HG02678 (cell line): ENCODE measurements at regions not wholly inside any gene's neighbourhood (a gene's known extent, or its start where the extent isn't known, plus 50 kb on each side); places are given as distances from the start of the nearest gene placed in this dataset.
"Not testable (repeated sequence)": the region's sequence is repeated elsewhere in the genome, so short reads cannot be mapped to it uniquely, and the experiment has no call there.

ENCODE experiments used
- ATAC-seq: cut with Tn5 transposase; IDR thresholded peaks from one replicate; pipeline ENCODE4 v1.9.1; 2021; ENCODE audit warnings: mild to moderate bottlenecking, moderate library complexity; ENCODE audit not compliant: unreplicated experiment

GRCh38 chr13:64186503-64187250 is 2771.0 kb upstream of the PCDH20 start:
- no peak for ATAC-seq

GRCh38 chr13:64186071-64186470 is 2770.4 kb upstream of the PCDH20 start:
- ATAC-seq, result no peak

DNA sequence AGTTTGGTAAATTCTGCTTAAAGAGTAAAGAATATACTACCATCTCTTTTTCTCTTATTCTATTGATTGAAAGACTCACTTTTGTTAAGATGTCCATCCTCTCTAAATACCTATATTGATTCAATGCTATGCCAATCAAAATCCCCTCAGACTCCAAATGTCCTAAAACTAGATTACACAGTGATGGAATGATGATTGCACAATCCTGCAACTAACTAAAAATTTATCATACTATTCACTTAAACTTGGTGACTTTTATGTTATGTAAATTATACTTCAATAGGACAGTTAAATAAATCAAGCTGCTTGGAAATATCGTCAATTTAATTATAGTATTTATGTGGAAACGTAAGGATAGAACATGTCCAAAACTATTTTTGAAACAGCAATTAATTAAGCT is 2765.1 kb upstream of the PCDH20 start:
- ATAC-seq, result no peak

DNA sequence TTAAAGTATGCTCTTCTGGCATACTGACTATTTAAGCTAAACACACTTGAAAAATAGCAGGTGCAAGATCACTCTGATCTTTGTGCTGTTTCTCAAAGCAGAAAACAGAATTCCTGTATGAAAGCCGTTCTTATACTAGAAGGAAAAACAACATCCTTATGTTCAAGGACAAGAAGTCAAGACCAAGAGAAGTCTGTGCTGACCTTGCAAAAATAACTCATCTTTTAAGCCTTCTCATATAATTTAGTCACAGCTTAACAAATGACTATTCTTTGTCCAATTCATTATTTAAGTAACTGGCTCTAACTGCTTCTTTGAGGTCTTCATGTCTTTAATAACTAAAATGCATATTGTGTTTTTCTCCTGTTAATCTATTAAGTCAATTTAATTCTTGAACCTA is 2750.2 kb upstream of the PCDH20 start:
- ATAC-seq, result no peak

DNA sequence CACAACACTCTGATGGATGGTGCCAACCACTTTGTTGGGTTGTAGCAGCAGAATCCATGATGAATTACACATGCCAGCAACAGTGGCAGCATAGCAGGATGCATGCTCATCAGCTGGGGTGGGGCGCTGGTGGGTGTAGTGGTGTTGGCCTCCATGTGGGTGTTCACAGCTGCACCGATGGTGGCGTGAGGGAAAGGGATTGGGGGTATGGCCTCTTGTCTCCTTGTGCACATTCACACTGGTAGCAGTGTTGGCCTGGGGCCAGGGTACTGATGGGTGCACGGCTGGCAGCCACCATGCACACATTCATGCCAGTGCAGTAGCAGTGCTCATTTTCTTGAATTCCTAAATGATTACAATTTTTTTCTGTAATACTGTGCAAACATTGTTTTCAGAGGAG is 2748.8 kb upstream of the PCDH20 start:
- no peak for ATAC-seq

GRCh38 chr13:64160479-64160878 is 2744.8 kb upstream of the PCDH20 start:
- ATAC-seq, result no peak

DNA sequence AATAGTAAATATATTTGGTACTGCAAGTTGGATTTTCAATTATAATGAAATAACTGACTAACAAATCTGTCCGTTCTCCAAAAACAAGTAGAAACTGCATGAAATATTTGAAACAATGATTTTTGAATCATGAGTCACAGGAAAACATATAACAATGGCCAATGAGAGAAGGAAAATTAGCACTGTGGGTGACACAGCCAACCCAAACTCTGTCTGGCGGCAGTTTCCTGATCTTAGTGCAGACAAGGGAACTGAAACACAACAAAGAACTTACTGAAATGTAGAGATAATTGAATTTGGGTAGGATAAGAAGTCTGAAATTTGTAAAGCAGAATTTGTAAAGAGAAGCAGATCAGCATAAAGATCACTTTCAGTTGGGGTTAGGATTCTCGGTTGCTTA is 2743.3 kb upstream of the PCDH20 start:
- ATAC-seq, result no peak

- ATAC-seq, result no peak
These were observed 2738.9 kb upstream of the PCDH20 start for GRCh38 chr13:64154514-64154913.

DNA sequence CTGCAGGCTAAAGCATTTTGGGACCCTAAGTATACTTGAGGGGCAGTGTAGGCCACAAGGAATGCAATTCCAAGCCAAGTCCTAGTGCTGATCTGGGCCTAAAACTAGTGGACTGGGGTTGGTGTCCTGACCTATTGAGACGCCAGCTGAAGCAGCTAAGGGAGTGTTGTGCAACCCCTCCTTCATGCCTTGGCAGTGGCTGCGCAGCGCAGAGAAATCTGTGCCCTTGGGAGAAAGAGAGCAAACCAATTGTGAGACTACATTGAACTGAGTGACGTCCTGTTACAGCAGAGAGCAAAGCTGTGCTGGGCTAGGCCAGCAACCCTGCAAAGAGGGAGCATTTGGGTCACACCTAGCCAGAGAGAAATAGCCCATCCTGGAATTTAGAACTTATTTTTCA is 2715.0 kb upstream of the PCDH20 start:
- no peak for ATAC-seq

- no peak for ATAC-seq
These were observed 2714.5 kb upstream of the PCDH20 start for GRCh38 chr13:64130171-64130570.

GRCh38 chr13:64127856-64128255 is 2712.2 kb upstream of the PCDH20 start:
- no peak for ATAC-seq

GRCh38 chr13:64127192-64127591 is 2711.5 kb upstream of the PCDH20 start:
- no peak for ATAC-seq

- ATAC-seq, result not testable (repeated sequence)
These were observed 2705.5 kb upstream of the PCDH20 start for GRCh38 chr13:64121023-64121709.

DNA sequence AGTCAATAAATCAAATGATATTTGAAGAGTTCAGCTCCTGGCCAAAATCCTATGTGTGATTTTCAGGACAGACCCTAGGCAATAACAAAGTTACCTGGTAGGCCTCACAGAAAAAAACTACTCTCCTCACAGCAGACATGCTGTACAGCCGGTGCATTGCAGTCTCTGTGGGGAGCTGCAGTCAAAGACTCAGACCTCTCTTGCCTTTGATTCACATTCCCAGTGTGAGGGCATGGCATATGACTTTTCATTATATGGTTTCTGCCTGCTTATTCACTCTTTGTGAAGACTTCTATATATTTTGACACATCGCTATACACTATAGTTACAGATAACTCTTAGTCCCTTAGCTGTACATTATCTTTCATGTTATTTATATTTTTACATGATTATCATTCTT is 2684.3 kb upstream of the PCDH20 start:
- no peak for ATAC-seq

- ATAC-seq, result no peak
These were observed 2674.7 kb upstream of the PCDH20 start for GRCh38 chr13:64090311-64090710.

DNA sequence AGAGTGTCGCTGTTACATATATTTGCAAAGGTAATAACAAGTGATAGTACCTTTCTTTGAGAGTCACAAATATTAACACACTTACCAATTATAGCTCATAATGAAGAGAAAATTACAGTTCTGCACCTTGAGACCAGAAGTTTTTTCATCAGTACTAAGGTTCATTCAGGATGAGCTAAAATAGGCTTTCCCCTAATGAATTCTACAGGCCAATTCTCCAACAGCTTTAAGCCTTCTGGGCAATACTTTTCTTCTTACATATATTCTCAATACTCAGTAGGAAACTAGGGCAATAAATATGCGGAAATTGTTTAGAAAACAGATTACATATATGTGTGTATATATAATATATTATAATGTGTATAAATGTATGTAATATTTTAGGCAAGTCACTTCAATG is 2672.8 kb upstream of the PCDH20 start:
- ATAC-seq, result no peak

- no peak for ATAC-seq
These were observed 2672.0 kb upstream of the PCDH20 start for GRCh38 chr13:64087624-64088023.

- no peak for ATAC-seq
These were observed 2668.2 kb upstream of the PCDH20 start for GRCh38 chr13:64083811-64084210.

- no peak for ATAC-seq
These were observed 2667.7 kb upstream of the PCDH20 start for GRCh38 chr13:64083396-64083795.

DNA sequence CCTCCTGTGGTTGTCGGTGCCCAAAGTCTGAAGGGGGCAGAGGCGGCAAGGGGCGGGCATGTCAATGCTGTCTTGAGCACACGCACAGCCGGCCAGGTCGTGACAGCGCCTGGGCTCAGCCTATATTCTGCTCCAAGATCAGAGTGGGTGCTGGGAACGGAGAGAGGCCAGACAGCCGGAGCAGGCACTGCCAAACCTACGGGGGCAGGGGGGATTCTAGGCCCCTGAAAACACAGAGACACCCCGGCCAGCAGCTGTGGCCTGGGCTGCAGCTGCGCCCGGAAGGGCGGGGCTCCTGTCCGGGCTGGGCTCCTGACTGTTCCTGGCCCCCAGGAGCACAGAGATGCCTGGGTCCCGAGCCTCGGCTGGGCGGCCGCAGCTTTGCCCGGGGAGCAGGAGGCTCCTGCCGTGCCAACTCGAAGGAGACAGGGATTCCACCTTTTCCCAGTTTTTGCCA is 2662.9 kb upstream of the PCDH20 start:
- no peak for ATAC-seq

DNA sequence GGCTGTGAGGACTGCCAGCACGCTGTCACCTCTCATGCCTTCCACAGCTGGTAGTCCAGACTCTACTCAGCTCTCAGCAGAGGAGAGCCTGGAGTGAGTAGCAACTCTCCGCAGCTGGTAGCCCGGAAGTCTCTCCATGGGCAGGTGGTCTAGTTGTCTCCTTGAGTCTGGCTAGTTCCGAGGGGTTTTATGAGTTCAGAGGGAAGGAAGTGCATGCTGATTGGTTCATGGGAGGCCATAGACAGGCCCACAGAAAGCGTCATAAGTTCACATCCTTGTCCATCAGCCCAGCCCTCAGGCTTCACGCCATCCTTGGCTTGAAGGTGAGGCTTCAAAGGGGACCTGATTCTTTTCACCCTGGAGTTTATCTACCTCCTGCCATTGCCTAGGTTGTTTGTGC is 2662.4 kb upstream of the PCDH20 start:
- no peak for ATAC-seq

DNA sequence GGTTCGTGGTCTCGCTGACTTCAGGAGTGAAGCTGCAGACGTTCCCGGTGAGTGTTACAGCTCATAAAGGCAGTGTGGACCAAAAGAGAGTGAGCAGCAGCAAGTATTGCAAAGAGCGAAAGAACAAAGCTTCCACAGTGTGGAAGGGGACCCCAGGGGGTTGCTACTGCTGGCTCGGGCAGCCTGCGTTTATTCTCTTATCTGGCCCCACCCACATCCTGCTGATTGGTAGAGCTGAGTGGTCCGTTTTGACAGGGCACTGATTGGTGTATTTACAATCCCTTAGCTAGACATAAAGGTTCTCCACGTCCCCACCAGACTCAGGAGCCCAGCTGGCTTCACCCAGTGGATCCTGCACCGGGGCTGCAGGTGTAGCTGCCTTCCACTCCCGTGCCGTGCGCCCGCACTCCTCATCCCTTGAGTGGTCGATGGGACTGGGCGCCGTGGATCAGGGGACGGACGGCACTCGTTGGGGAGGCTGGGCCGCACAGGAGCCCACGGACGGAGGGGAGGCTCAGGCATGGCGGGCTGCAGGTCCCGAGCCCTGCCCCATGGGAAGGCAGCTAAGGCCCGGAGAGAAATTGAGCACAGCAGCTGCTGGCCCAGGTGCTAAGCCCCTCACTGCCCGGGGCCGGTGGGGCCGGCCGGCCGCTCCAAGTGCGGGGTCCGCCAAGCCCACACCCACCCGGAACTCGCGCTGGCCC is 2661.6 kb upstream of the PCDH20 start:
- ATAC-seq, result not testable (repeated sequence)
